GM18868 (cell line): ENCODE measurements at regions not wholly inside any gene's neighbourhood (a gene's known extent, or its start where the extent isn't known, plus 50 kb on each side); places are given as distances from the start of the nearest gene placed in this dataset.

Experiments used
- ATAC-seq: cut with Tn5 transposase; IDR thresholded peaks from one replicate; pipeline ENCODE4 v1.9.1; 2021; ENCODE audit warnings: mild to moderate bottlenecking, moderate library complexity; ENCODE audit not compliant: unreplicated experiment

DNA sequence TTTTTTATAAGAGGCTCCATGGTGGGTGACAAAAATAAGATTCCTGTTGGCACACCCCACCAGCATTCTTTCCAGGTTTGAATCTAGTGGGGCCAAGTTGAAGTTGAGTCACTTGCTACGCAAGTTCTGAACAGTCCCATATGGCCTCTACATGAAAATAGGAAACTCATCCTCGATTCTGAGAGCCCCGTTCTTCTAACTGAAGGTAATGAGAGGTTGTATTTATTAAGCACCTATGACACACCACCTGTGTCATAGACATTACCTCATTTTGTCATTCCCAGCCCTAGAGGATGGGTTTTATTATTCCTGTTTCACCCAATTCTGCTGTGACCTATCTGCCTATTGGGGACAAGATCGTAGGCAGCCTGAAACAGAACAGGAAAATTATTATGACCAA, 131.7 kb downstream of the ACTL7B start:
- no peak for ATAC-seq

DNA sequence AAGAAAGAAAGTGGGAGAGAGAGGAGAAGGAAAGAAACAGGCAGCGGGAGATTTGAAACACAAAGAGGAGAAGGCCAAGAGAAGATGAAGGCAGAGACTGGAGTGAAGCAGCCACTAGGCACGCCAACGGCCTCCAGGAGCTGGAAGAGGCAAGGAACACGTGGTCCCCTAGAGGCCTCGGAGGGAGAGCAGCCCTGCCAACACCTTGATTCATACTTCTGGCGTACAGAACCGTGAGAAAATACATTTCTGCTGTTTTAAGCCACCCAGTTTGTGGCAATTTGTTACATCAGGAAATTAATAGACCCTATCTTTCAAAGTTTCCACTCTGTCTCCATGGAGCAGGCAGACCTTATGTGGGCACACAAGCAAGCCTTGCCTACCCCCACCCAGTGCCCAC, 133.4 kb downstream of the ACTL7B start:
- ATAC-seq, result no peak

DNA sequence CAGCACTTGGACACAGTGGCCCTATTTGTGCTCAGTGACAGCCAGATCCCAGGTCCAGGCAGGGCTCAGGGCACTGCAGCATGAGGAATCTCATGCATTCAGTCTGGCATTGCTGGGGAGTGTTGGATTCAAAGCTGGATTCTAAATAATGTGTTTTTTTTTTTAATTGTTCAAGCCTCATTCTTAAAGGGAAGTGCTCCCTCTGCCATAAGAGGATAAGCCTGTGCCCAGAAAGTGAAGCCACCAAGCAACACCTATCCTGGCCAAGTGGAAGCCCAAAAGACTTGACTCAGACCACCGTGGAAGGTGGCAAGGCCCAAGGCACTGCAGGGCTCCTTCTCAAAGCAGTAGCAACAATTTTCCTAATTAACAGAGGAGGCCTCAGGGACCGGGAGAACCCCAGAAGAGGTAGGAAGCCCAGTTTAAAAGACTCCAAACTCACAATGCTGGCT, 135.6 kb downstream of the ACTL7B start:
- ATAC-seq, result no peak

DNA sequence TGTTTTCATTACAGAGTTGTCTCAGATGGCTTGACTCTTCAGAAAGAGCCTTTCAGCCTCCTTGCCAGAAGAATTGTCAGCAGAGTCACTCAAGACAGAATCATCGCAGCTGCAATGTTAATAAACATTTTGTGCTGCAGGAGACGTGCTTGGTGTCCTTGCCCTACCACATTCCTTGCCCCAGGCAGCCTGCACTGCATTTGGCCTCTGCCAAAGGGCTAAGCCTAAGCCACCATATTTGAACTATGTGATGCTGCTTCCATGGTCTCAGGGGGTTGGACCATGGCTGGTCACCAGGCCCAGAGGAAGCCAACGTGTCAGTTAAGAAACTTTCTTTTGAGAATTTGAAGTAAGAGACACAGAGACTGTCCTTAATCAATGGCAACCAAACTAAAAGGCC, 145.4 kb downstream of the ACTL7B start:
- no peak for ATAC-seq

DNA sequence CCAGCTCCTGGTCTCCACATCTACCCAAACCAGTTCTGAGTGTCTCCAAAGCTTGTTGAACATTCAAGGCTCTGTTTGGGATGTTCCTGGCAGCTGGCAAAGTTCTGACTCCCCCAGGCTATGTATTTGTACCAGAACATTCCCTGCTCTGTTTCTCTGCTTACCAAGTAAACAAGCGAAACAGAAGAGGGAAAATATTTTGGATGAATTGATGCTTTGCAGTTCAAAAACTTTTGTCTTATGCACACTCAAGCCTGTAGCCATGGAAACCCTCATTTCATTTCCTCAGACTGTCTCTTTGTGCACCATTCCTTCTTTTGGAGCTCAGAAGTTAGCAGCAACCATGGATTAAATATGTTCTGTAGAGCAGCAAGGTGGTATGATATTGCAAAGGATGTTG, 145.8 kb downstream of the ACTL7B start:
- ATAC-seq, result no peak

DNA sequence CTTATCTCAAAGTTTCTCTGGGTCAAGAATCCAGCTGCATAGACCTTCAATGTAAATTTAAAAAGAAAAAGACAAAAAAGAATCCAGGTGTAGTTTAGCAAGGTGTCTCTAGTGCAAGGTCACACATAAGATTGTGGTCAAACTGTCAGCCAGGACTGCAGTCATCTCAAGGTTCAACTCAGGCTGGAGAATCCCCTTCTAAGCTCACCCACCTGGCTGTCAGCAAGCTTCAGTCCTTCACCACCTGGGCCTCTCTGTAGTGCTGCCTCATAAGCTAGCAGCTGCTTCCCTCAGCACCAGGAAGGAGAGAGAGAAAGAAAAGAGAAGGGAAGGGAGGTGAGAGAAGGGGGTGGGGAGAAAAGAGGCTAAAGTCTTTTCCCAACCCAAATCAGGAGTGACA, 146.7 kb downstream of the ACTL7B start:
- no peak for ATAC-seq

DNA sequence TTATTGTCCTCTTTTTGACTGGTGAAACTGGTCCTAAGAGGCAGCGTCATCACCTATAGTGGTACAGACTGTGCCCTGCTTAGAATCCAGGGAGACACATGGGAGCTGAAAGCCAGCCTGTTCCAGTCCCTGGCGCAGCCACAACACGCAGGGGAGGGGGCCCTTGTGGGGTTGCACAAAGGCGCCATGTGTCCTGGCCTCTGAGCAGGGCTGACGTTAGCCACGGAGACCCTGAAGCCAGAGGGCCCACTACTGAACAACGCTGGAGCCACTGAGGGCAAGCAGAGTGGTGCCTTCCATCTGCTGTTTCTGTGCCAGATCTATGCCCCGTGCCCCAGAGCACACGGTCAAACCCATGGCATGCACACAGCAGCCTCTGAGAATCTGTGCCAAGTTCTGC, 147.3 kb downstream of the ACTL7B start:
- ATAC-seq, result no peak

DNA sequence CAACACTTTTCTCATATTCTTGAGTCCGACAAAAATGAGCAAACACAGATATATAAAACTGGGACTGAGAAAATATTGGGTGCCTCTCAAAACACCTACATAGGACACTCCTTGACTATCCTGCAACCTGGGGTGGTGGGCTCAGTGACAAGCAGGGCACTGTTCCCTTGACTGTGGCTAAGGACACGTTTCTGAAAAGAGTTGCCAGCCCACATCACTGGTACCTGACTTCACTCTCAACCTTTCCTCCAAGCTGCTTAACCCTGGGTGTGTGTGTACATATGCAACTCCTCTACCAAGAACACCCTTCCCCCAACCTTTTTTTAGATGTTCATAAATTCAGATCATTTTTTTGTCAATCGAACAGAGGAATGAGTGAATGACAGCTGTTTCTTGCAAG, 148.7 kb downstream of the ACTL7B start:
- no peak for ATAC-seq

DNA sequence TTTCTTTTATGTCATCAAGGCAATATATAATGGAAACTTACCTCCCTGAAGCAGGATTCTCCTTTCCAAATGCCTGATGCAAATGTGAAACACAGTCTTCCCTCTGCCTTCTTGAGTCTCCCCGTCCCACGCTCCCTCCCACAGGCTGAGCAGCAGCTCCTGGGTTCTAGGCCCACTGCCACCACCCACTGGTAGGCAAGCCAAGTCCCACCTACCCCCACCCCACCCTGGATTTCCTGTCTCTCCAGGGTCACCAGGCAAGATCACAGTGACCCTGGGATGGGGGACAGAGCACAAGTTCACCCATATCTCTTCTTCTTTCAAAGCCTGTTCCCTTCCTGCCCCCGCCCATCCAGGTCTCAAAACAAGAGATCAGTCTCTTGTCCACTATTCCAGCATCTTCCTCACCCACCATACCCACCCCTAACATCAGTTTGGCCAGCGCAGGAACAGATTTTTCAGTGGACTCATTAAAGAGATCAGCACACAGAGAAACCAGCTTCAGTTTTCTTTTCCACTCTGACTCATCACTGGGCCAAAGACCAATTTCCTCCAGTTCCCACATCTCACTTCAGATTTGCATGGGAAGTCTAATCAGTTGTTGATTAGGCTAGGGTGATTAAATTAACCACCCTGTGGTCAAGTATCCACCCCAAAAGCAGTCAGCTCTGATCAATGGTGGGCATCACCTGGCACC, 151.5 kb downstream of the ACTL7B start:
- no peak for ATAC-seq

DNA sequence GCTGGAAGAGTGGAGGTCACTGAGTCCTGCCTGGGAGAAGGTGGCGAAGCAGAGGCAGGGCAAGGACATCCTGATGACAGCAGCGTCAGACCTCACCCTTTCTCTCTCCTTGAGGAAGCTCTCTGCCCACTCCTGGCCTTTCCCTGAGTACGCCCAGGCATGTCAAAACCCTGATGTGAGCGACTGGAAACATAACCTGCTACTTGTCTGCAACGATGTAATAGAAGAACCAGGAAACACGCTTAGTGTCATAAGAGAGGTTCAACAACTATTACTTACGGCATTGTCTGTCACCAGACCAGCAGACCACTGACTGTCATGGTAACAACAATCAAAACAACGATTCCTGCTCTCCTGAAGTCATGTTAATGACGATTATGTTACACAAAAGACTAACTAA, 152.4 kb downstream of the ACTL7B start:
- ATAC-seq, result no peak

DNA sequence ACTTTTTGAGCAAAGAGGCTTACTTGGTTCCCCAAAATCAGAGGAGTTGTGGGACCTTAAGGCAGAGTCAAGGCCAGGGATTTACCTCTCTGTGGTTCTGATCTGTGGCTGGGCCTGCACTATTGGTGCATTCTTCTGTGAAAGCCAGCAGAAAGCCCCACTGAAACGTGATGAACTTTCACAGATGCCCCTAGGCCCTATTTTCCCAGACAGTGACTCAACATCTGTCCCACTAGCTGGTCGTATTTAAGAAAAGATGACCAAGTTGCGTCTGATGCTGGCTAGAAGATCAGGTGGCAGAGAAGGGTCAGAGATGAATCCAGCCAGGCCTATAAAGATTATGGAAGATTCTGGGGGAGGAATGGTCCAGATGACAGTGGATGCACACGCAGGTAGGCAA, 153.1 kb downstream of the ACTL7B start:
- ATAC-seq, result no peak

DNA sequence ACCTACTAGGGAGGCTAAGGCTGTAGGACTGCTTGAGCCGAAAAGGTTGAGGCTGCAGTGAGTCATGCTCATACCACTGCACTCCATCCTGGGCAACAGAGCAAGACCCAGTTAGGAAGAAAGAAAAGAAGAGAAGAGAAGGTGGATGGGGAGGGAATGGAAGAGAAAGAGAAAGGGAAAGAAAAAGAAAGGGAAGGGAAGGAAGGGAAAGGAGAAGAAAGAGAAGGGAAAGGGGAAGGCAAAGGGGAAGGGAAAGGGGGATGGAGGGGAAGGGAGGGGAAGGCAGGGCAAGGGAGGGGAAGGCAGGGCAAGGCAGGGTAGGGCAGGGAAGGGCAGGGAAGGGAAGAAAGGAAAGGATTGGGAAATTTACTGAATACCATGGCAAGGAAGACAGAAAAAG, 157.0 kb downstream of the ACTL7B start:
- no peak for ATAC-seq

DNA sequence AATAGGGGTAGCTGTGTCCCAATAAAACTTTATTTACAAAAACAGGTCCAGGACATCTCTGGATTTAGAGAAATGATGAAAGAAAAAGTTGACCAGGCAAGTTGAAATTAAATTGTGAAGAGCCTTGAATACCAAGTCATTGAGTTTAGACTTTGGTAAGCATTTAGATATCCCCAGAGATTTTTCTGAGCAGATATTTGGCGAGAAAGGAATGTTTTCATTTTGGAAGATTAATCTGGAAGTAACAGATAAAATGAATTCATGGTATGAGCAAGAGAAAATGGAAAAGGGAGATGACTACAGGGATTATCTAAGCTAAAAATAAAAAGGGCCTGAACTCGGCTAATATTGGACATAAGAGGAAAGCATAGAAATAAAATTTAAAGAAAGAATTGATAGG, 157.6 kb downstream of the ACTL7B start:
- no peak for ATAC-seq

DNA sequence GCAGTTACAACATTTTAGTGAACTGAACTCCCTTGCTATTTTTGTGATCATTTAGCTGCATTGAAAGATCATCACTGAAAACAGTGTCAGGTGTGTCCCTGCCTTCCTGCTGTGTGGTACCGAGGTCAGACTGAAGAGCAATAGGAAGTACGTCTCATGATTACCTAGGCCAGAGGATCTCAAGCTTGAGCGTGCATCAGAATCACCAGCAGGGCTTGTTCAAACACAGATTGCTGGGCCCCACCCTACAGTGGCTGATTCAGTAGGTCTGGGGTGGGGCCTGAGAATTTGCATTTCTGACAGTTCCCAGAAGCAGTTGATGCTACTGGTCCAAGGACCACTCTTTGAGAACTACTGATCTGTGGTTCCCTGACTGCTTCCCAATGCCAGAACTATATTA, 159.6 kb downstream of the ACTL7B start:
- no peak for ATAC-seq

DNA sequence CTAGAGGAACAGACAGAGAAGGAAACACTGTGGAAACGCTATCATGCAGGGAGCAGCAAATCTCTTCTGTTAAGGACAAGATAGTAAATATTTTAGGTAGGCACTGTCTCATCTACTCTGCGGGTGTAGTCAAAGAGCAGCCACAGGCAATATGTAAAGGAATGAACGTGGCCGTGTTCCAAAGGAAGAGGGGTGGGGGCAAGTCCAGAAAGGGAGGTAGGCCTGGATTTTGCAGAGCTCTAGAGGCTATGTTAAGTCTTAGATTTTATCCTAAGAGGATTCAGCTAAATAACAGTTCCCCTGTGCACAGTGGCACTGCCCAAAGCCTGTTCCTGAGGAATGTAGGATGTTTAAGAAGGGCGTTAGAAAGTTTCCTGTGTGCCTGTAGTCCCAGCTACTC, 161.6 kb downstream of the ACTL7B start:
- no peak for ATAC-seq

DNA sequence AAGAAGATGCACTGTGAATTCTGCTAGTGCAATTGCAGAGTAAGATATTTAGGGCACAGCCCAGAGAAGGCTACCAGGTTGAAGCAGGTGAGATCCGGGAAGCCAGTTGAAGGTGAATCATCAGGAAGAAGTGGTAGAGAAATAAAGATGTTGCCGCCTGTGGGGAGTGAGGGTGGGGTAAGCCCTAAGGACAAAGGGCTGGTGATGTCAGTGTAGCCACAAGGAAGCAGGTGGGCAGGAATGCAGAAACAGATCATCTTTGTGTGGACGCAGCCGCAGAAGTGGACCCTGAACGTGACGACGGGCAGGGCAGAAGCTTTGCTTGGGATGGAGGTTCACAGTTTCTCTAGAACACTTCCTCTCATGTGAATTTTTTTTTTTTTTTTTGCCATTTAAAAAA, 164.2 kb downstream of the ACTL7B start:
- no peak for ATAC-seq

DNA sequence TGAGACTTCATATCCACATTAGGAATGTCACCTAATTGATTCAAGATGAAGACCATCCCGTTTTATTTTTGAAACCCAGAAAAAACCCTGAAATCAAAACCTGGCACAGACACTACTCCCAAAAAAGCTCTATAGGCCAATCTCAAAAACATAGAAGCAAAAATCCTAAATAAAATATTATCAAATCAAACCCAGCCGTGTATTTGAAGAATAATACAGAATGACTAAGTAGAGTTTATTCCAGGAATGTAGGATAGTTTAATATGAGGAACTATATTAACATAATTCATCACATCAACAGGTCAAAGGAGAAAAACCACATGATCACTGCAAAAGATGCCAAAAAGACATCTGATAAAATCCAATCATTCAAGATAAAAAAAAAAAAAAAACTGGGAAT, 167.1 kb downstream of the ACTL7B start:
- no peak for ATAC-seq

DNA sequence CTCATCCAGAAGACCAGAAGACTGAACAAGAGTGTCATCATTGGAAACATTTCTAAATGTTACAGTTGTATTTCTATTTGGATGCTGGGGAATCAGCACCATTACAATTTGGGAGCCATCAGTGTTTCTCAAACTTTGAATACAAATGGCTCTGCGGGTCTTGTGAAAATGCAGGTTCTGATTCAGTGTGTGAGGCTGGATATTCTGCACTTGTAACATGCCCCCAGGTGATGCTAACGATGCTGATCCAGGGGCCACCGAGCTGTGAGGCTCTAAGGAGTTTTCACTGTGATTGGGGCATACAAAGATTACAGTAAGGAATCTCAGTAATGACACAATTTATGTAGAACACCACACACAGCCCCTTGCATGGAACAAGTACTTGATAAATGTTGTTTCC, 167.7 kb downstream of the ACTL7B start:
- no peak for ATAC-seq

DNA sequence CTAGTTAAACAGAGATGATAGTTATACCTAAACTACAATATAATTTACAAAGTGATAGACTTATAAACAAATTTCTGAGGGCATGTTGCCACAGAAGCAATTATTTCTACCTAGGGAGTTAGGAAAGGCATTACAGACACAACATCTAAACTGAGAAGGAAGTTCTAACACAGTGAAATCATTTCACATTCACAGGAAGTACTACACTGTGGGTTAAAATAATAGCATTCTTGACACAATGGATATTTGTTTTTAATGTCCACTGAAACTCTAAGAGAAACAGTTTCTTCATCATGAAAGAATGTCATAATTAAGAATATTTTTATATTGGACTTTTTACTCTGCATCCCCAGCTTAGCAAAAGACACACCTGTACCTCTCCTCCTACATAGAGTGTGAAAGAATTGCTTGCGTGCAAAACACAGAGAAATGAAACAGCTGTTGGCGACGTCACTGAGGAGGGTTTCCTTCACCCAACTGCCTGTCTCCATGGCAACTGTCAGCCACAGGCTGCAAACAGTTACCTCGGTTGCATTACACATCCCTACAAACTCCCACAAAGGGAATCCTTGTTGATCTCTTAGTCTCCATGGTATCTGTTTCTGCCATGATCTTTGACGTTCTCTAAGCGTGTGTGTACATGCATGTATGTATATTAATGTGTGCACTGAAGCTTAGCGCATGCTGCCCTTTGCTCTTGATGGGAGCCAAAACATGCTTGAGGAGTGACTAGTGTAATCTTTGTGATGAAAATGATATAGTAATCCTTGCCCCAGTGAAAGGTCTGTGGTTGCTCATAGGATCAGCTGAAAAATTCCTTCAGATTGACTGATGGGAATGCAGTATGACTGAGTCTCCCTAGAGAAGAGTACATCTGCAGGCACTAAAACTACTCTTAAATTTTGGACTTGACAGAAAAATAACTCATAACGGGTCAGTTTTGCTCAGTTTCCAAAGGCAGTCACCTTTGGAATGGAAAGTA, 168.5 kb downstream of the ACTL7B start:
- ATAC-seq, result no peak

DNA sequence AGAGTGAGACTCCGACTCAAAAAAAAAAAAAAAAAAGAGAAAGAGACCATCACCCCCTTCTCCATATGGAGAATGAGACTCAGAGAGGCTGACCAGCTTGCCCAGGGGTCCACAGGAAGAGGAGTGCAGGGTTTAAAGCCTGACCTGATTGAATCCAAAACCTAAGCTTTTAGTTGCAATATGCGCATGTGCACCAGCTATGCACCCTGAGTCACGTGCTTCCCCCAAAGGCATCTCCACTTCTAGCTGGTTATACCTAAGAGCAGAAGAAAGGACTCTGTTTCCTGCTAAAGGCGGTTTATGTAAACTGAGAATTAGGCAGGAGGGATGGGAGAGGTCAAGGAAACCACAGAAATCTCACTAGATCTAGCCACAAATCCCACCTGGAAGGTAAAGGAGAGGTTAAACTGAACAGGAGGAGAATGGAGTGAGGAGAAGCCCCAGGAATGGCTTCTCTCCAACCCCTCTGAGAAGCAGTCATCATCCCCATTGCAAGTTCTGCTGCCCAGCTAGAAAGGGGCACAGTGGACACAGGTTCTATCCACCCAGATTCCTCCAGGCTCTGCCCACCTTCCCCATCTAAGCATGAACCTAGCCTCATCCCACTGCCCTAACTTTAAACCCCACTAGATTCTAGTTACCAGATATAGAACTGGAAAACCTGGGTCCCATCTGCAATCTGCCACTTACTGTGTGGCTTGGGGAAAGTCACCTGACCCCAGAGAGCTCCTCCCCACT, 171.3 kb downstream of the ACTL7B start:
- no peak for ATAC-seq

DNA sequence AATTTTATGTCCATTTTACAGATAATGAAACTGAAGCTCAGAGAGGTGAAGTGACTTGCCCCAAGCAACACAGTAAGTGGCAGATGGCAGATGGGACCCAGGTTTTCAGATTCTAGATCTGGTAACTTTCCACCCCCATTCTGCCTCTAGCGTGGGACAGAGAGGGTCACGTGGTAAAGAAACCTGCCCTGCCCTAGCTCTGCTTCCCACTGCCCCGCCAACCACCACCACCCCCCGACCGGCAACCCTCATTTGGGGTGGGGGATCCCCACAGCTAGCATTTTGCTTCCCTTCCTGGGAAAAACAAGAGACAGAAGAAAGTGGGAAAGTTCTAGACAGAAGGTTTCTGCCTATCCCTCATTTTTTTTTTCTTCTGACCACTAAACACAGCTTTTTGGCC, 172.5 kb downstream of the ACTL7B start:
- no peak for ATAC-seq
